Heart left ventricle (tissue), 16 donors: ENCODE measurements at regions not wholly inside any gene's neighbourhood (a gene's known extent, or its start where the extent isn't known, plus 50 kb on each side); places are given as distances from the start of the nearest gene placed in this dataset.
A peak's percentile ranks its signal among the peaks of the same experiment; 100 is the strongest.

ENCODE experiments used
- ATAC-seq, 4 donors: fragments of 200-7000 bp; cut with Tn5 transposase; one replicate each; pipeline ENCODE4 v1.9.1; 2020 to 2022; ENCODE audit warnings: moderate library complexity in 4 of 4, mild to moderate bottlenecking in 3 of 4, moderate number of reproducible peaks in 1 of 4
- DNase-seq, 5 donors: peaks; one replicate each; pipeline ENCODE4 v3.0.0-alpha.2; 2020
- H3K27ac ChIP-seq, 12 donors: fragments of 200-600 bp; sonication (generic) in 4 of 12; one replicate each; pipeline versions ENCODE4 v1.5.0 to v1.8.0; 2016 to 2022; ENCODE audit warnings: mild to moderate bottlenecking in 2 of 12
- H3K27me3 ChIP-seq, 9 donors: fragments of 200-600 bp; sonication (generic) in 2 of 9; one replicate each; pipeline versions ENCODE4 v1.5.1 to v1.8.0; 2016 to 2022; ENCODE audit warnings: mild to moderate bottlenecking in 3 of 9
- H3K36me3 ChIP-seq, 9 donors: fragments of 200-600 bp; sonication (generic) in 2 of 9; one replicate each; pipeline versions ENCODE4 v1.5.0 to v1.8.0; 2018 to 2022; ENCODE audit warnings: mild to moderate bottlenecking in 2 of 9
- H3K4me1 ChIP-seq, 12 donors: fragments of 200-600 bp; sonication (generic) in 4 of 12; one replicate each; pipeline versions ENCODE4 v1.5.0 to v1.8.0; 2016 to 2022; ENCODE audit warnings: mild to moderate bottlenecking in 3 of 12
- H3K4me3 ChIP-seq, 12 donors: fragments of 200-600 bp; sonication (generic) in 4 of 12; one replicate each; pipeline versions ENCODE4 v1.5.0 to v1.8.0; 2017 to 2022; ENCODE audit warnings: mild to moderate bottlenecking in 9 of 12, moderate library complexity in 4 of 12
- H3K9me3 ChIP-seq, 12 donors: fragments of 200-600 bp; sonication (generic) in 4 of 12; one replicate each; pipeline versions ENCODE4 v1.5.0 to v1.8.0; 2016 to 2022; ENCODE audit warnings: mild to moderate bottlenecking in 1 of 12
- POLR2A ChIP-seq, 2 donors: fragments of 450-650 bp; IDR thresholded peaks; one replicate each; pipeline ENCODE4 v1.6.1; 2017; ENCODE audit warnings: antibody characterized with exemption in 2 of 2, mild to moderate bottlenecking in 2 of 2, moderate library complexity in 2 of 2
- whole genome bisulfite sequencing, 4 donors: extraction: QIAGEN DNeasy Blood & Tissue Kit in 2 of 4; methylation state at CpG; one replicate each; pipeline versions ENCODE4 v1.1.5 to v1.1.7; 2013 to 2018; 5-methylcytosine and 5-hydroxymethylcytosine counted together
- intact Hi-C, 10 donors: fragments of 100-400 bp; cut with DNase I; formaldehyde crosslinking; loops; one replicate each; pipeline versions ENCODE4 v1.11.1 to v1.14.2; 2022
- TF ChIP-seq, protein P1 (sequence below), 12 donors: fragments of 200-600 bp; sonication (generic) in 4 of 12; IDR thresholded peaks; one replicate each; pipeline versions ENCODE4 v1.5.0 to v1.8.0; 2018 to 2022; ENCODE audit warnings: antibody characterized with exemption in 12 of 12, mild to moderate bottlenecking in 5 of 12
- donor health status: ischemic (EF 13 %, LVEDD 7.1; RV severe dilation, severe dysfunction).
- donor health status: healthy with polysubstance abuse.
- donor health status: DM: no; HTN: yes; CAD: no.
- donor health status: DM: no; HTN: no; CAD: no.
- donor health status: ischemic (EF 25% LVEDD 6.9; RV normal size, moderate dysfunction).
- donor health status: ischemic (EF 25% LVEDD 5.7; RV mildly dilated, moderate dysfunction).
- donor health status: healthy.
- donor health status: DM: yes; HTN: yes; CAD: no.
- donor health status: ischemic (EF 35%, LVEDD 5.7; RV mildly dilated, moderate dysfunction).
- donor health status: nonischemic (EF 11% LVEDD 7.7; RV severe dilation, severe dysfunction).
- donor health status: DM: yes; HTN: yes; CAD: no.
- donor health status: PGD.
- donor health status: ischemic (EF 29% LVEDD 5.4; RV normal size, mild dysfunction).
- donor health status: nonischemic (EF 23%, LVEDD 6.1; RV moderate dilation, normal function).

DNA sequence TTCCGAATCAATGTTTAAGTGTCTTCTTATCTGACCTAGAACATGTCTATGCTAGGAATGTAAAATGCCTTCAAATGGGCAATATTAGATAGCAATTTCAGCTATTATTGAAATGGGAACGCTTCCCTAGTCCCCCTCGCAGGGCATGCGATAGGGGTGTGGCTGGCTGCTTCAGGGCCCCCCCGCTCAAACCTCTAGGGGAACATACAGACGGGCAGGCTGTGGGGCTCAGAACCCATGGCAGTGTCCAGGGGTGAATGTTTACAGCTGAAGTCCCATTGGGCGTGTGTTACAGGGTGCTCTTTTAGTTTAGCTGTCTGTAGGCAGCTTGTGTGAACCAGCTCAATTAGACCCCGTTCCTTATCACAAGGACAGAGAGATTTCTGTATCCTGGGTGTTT lies 315.9 kb downstream of the DSEL start:
- DNase-seq (no peak), ATAC-seq (no peak)
- H3K4me3 ChIP-seq: no peak overlapping the region
- no peaks in the 10 kb centered on the region for H3K4me1 ChIP-seq
- peaks cover 0 to 16% (median 0%) of the 10 kb centered on the region in 9 donors for H3K27me3 ChIP-seq
- no peak overlapping the region for H3K27ac ChIP-seq
- 62 to 66% (median 64%) methylated on average over 8 of the region's 8 CpGs for WGBS, 4 donors
- TF ChIP-seq, protein P1, sequence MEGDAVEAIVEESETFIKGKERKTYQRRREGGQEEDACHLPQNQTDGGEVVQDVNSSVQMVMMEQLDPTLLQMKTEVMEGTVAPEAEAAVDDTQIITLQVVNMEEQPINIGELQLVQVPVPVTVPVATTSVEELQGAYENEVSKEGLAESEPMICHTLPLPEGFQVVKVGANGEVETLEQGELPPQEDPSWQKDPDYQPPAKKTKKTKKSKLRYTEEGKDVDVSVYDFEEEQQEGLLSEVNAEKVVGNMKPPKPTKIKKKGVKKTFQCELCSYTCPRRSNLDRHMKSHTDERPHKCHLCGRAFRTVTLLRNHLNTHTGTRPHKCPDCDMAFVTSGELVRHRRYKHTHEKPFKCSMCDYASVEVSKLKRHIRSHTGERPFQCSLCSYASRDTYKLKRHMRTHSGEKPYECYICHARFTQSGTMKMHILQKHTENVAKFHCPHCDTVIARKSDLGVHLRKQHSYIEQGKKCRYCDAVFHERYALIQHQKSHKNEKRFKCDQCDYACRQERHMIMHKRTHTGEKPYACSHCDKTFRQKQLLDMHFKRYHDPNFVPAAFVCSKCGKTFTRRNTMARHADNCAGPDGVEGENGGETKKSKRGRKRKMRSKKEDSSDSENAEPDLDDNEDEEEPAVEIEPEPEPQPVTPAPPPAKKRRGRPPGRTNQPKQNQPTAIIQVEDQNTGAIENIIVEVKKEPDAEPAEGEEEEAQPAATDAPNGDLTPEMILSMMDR (IDR thresholded peaks at IDR 0.05): no peak
- no peak for TF ChIP-seq POLR2A (IDR thresholded peaks at IDR 0.05)
- intact Hi-C loops: loop anchor here in 5 of 10 donors (2.0 to 5.0 kb wide), 2 partner anchors 96 to 98 kb away; no protein-coding TSS in a partner anchor
- no peaks in the 10 kb centered on the region for H3K36me3 ChIP-seq
- no peaks in the 10 kb centered on the region for H3K9me3 ChIP-seq

DNA sequence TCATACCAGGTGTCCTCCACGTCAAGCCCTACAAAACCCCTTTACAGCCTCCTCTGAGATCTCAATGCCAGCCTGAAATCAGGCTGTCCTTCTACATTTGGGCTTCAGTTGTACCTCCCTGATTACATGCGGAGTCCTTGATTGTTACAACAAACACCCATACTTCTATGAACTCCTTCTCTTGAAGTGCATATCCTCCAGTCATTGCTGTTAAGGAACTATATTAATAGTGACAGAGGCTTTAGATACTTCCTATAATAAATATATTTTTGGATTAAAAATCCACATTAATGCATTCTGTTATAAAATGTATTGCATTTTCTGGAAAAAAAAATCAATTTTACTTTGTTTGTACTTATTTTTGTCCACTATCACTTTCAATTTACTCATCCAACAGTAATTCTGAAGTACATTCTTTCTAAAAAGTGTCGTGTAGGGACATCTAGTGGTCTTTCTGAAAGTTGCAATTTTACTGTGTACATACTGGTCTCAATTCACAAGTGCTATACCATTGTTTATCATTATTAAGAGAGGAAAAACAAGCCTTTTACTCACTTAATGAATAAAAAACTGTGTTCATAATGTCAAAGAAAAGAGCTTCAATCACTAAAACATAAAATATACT lies 316.4 kb downstream of the DSEL start:
- WGBS, 4 donors: 31 to 46% (median 41%) methylated on average over 3 of the region's 3 CpGs
- no peaks in the 10 kb centered on the region for H3K4me1 ChIP-seq
- H3K27me3 ChIP-seq: peaks cover 0 to 16% (median 0%) of the 10 kb centered on the region in 9 donors
- no peaks in the 10 kb centered on the region for H3K36me3 ChIP-seq
- no peak overlapping the region for H3K27ac ChIP-seq
- ATAC-seq: no peak
- TF ChIP-seq, protein P1 (IDR thresholded peaks at IDR 0.05): peak; percentile 32 to 75 (median 56)
- TF ChIP-seq POLR2A (IDR thresholded peaks at IDR 0.05): no peak
- H3K4me3 ChIP-seq: no peak overlapping the region
- H3K9me3 ChIP-seq: no peaks in the 10 kb centered on the region
- intact Hi-C loops: loop anchor here in 9 of 10 donors (2.0 to 10.0 kb wide), 5 partner anchors 85 to 98 kb away; no protein-coding TSS in a partner anchor
- DNase-seq: no peak

DNA sequence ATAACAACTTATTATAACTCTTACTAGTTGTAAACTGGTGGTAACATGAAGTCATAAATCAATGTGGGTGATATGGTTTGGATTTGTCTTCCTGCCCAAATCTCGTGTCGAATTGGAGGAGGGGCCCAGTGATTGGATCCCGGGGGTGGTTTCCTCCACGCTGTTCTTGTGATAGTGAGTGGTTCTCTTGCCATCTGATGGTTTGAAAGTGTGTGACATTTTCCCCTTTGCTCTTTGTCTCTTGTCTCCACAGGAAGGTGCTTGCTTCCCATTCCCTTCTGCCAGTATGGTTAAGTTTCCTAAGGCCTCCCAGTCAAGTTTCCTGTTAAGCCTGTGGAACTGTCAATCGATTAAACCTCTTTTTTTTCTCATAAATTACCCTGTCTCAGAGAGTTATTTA lies 321.6 kb downstream of the DSEL start:
- intact Hi-C loops: loop anchor here in 4 of 10 donors (5.0 to 10.0 kb wide), 4 partner anchors 80 to 93 kb away; no protein-coding TSS in a partner anchor
- no peak for DNase-seq
- WGBS, 4 donors: 42 to 54% (median 45%) methylated on average over 5 of the region's 5 CpGs

DNA sequence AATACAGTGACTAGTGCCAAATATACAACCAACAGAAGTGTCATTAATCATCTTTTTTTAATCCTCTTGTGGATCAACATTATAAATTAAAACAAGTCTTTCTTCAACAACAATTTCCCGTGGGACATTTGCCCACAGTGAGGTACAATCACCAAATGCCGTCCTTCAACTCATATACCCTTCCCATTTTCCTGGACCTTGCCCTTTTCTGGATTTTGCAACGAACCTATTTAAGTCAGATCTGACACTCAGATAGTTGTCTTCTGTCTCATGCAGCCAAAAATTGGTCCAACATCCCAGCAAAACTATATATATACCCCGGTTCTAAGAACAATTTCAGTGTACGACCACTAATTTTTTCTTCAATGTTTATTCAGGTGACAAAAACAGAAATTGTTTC lies 324.0 kb downstream of the DSEL start:
- Histone ChIP-seq H3K36me3 (no peaks in the 10 kb centered on the region), H3K9me3 (no peaks in the 10 kb centered on the region), H3K27ac (no peak overlapping the region), H3K4me3 (no peak overlapping the region), H3K27me3 (no peaks in the 10 kb centered on the region), H3K4me1 (no peaks in the 10 kb centered on the region)
- 74 to 80% (median 77%) methylated on average over 5 of the region's 5 CpGs for WGBS, 4 donors
- intact Hi-C loops: loop anchor here in 2 of 10 donors (10.0 kb wide), 2 partner anchors 78 to 88 kb away; no protein-coding TSS in a partner anchor
- DNase-seq: no peak
- ATAC-seq: no peak
- no peak for TF ChIP-seq POLR2A (IDR thresholded peaks at IDR 0.05)
- TF ChIP-seq, protein P1 (IDR thresholded peaks at IDR 0.05): no peak

More for the DNA sequence above, 321.6 kb downstream of the DSEL start:
- TF ChIP-seq POLR2A (IDR thresholded peaks at IDR 0.05): no peak
- TF ChIP-seq, protein P1 (IDR thresholded peaks at IDR 0.05): no peak
- ATAC-seq: no peak
- H3K36me3 ChIP-seq: no peaks in the 10 kb centered on the region
- no peaks in the 10 kb centered on the region for H3K27me3 ChIP-seq
- no peaks in the 10 kb centered on the region for H3K9me3 ChIP-seq
- no peak overlapping the region for H3K27ac ChIP-seq
- H3K4me1 ChIP-seq: no peaks in the 10 kb centered on the region
- H3K4me3 ChIP-seq: no peak overlapping the region
